Muscle of back (tissue), 3 donors: ENCODE measurements at regions not wholly inside any gene's neighbourhood (a gene's known extent, or its start where the extent isn't known, plus 50 kb on each side); places are given as distances from the start of the nearest gene placed in this dataset.

Source experiments
- DNase-seq, 3 donors: peaks; one replicate each; pipeline versions ENCODE4 v3.0.0 to v3.0.0-alpha.2; 2013

- no peak for DNase-seq
Measured at GRCh38 chr3:31421314-31422048, 111.2 kb upstream of the STT3B start.

- DNase-seq: no peak
Measured at GRCh38 chr3:31422237-31422636, 110.5 kb upstream of the STT3B start.

GRCh38 chr3:31423482-31423881 lies 109.2 kb upstream of the STT3B start:
- peak in 2 of 3 donors; percentile 13 to 48 for DNase-seq

GRCh38 chr3:31425401-31425800 lies 107.3 kb upstream of the STT3B start:
- no peak for DNase-seq

GRCh38 chr3:31427623-31428022 lies 105.1 kb upstream of the STT3B start:
- DNase-seq: no peak

GRCh38 chr3:31431321-31431720 lies 101.4 kb upstream of the STT3B start:
- peak in 2 of 3 donors; percentile 25 to 56 for DNase-seq

GRCh38 chr3:31432897-31433678 lies 99.6 kb upstream of the STT3B start:
- DNase-seq: no peak

GRCh38 chr3:31433679-31433992 lies 99.1 kb upstream of the STT3B start:
- DNase-seq: no peak

- no peak for DNase-seq
Measured at GRCh38 chr3:31434819-31435218, 97.9 kb upstream of the STT3B start.

GRCh38 chr3:31436830-31437229 lies 95.9 kb upstream of the STT3B start:
- DNase-seq: no peak

GRCh38 chr3:31438742-31439141 lies 94.0 kb upstream of the STT3B start:
- no peak for DNase-seq

- DNase-seq: no peak
Measured at GRCh38 chr3:31439890-31440750, 92.6 kb upstream of the STT3B start.

- no peak for DNase-seq
Measured at GRCh38 chr3:31440878-31441277, 91.8 kb upstream of the STT3B start.

- DNase-seq: no peak
Measured at GRCh38 chr3:31442755-31443154, 90.0 kb upstream of the STT3B start.

GRCh38 chr3:31444220-31445142 lies 88.2 kb upstream of the STT3B start:
- DNase-seq: no peak

- DNase-seq: no peak
Measured at GRCh38 chr3:31445701-31446100, 87.0 kb upstream of the STT3B start.

GRCh38 chr3:31448035-31448881 lies 84.5 kb upstream of the STT3B start:
- DNase-seq: no peak

GRCh38 chr3:31448882-31449243 lies 83.9 kb upstream of the STT3B start:
- DNase-seq: no peak

- no peak for DNase-seq
Measured at GRCh38 chr3:31449318-31449717, 83.4 kb upstream of the STT3B start.

- DNase-seq: no peak
Measured at GRCh38 chr3:31450345-31450744, 82.4 kb upstream of the STT3B start.
